GM12878 (cell line): ENCODE measurements at regions not wholly inside any gene's neighbourhood (a gene's known extent, or its start where the extent isn't known, plus 50 kb on each side); places are given as distances from the start of the nearest gene placed in this dataset.

ENCODE experiments used
- ATAC-seq: fragments of 200-7000 bp; cut with Tn5 transposase; 3 replicates; pipeline ENCODE4 v1.9.1; 2020; ENCODE audit warnings: mild to moderate bottlenecking, moderate library complexity
- BruUV-seq: library from RNA; stranded (reverse); fragments of 400-500 nt; replicated peaks from 2 replicates; lab custom pipeline; 2021; lab: Mats Ljungman, UMichigan
- CTCF ChIA-PET: fragments of 300-600 bp; sonication (Branson Sonifier 250); formaldehyde crosslinking; extraction: SDS; loops from one replicate; lab custom pipeline; 2021; ENCODE audit warnings: inconsistent platforms; lab: Yijun Ruan, JAX
- POLR2A ChIA-PET: fragments of 350-600 bp; formaldehyde crosslinking; extraction: SDS; loops from one replicate; lab custom pipeline; 2021; ENCODE audit warnings: inconsistent platforms; lab: Charles Lee
- RAD21 ChIA-PET: fragments of 300-600 bp; sonication (Branson Sonifier 250); formaldehyde crosslinking; loops from one replicate; lab custom pipeline; 2023; ENCODE audit warnings: antibody characterized with exemption; ENCODE audit not compliant: unreplicated experiment; lab: Charles Lee
- SMC1A ChIA-PET: fragments of 300-600 bp; sonication (Branson Sonifier 250); formaldehyde crosslinking; loops from one replicate; lab custom pipeline; 2023; ENCODE audit not compliant: unreplicated experiment, uncharacterized antibody; lab: Charles Lee
- DNase-seq: peaks from one replicate; pipeline ENCODE4 v3.0.0-alpha.2; 2011; ENCODE audit warnings: low read depth, low spot score
- FAIRE-seq: peaks from 3 replicates; lab custom pipeline; 2011; peaks lifted over from hg19 to GRCh38; lab: Jason Lieb, UNC
- H2AFZ ChIP-seq: 2 replicates; pipeline ENCODE4 v1.6.0; 2011; ENCODE audit warnings: low read depth, low read length, control low read depth; ENCODE audit not compliant: control insufficient read depth
- H3K27ac ChIP-seq: 2 replicates; pipeline ENCODE4 v1.5.1; 2011; ENCODE audit warnings: control low read depth; ENCODE audit not compliant: control insufficient read depth, insufficient read depth
- H3K27me3 ChIP-seq, 2 experiments: replicated peaks in 1 of 2; 2 replicates each; pipeline versions ENCODE4 v1.6.0 to v1.6.1; 2011; ENCODE audit warnings: low read length in 1 of 2; ENCODE audit not compliant: control insufficient read depth in 2 of 2, insufficient read depth in 2 of 2
- H3K36me3 ChIP-seq, 2 experiments: 2 replicates each; pipeline ENCODE4 v1.5.1; 2011; ENCODE audit warnings: low read length in 1 of 2; ENCODE audit not compliant: control insufficient read depth in 2 of 2, insufficient read depth in 2 of 2
- H3K4me1 ChIP-seq: 2 replicates; pipeline ENCODE4 v1.6.1; 2011; ENCODE audit warnings: mild to moderate bottlenecking, low read length, moderate library complexity, mixed read lengths; ENCODE audit not compliant: control insufficient read depth, insufficient read depth
- H3K4me2 ChIP-seq: 2 replicates; pipeline ENCODE4 v1.6.0; 2011; ENCODE audit warnings: control low read depth; ENCODE audit not compliant: control insufficient read depth, insufficient read depth
- H3K4me3 ChIP-seq: fragments of 200-600 bp; sonication (generic); 2 replicates; pipeline ENCODE4 v1.5.1; 2016
- H3K79me2 ChIP-seq: 2 replicates; pipeline ENCODE4 v1.6.0; 2011; ENCODE audit warnings: low read length; ENCODE audit not compliant: control insufficient read depth, insufficient read depth
- H3K9ac ChIP-seq: 2 replicates; pipeline ENCODE4 v1.8.0; 2011; ENCODE audit warnings: low read length, control low read depth, mixed read lengths; ENCODE audit not compliant: control insufficient read depth, insufficient read depth
- H3K9me3 ChIP-seq: replicated peaks from 3 replicates; pipeline ENCODE4 v1.5.1; 2011; ENCODE audit warnings: mild to moderate bottlenecking, low read length; ENCODE audit not compliant: control insufficient read depth, insufficient read depth
- H4K20me1 ChIP-seq: 2 replicates; pipeline ENCODE4 v1.6.0; 2011; ENCODE audit not compliant: control insufficient read depth, insufficient read depth
- BHLHE40 ChIP-seq, 2 experiments: fragments of 450-650 bp in 1 of 2; IDR thresholded peaks; 2 replicates each; pipeline ENCODE4 v1.6.1; 2011 to 2017; ENCODE audit warnings: low read depth in 2 of 2, borderline replicate concordance in 1 of 2, improper control_type of control experiment in 1 of 2, low read length in 1 of 2, mild to moderate bottlenecking in 1 of 2
- BRCA1 ChIP-seq: IDR thresholded peaks from 2 replicates; pipeline ENCODE4 v1.6.1; 2011; ENCODE audit warnings: low read depth, low read length, improper control_type of control experiment
- CEBPZ ChIP-seq: fragments of 150-350 bp; IDR thresholded peaks from 2 replicates; pipeline ENCODE4 v1.6.1; 2016; ENCODE audit warnings: low read depth, low read length
- ELK1 ChIP-seq: IDR thresholded peaks from 2 replicates; pipeline ENCODE4 v1.6.1; 2012; ENCODE audit warnings: low read depth, low read length, improper control_type of control experiment
- ESRRA ChIP-seq: IDR thresholded peaks from 2 replicates; pipeline ENCODE4 v1.6.1; 2012; ENCODE audit warnings: mild to moderate bottlenecking, low read length, improper control_type of control experiment
- HCFC1 ChIP-seq: fragments of 150-350 bp; IDR thresholded peaks from 2 replicates; pipeline ENCODE4 v1.6.1; 2014; ENCODE audit warnings: low read length
- HDAC6 ChIP-seq: fragments of 200-600 bp; sonication (generic); IDR thresholded peaks from one replicate; pipeline ENCODE4 v1.8.0; 2017; ENCODE audit warnings: antibody characterized with exemption; ENCODE audit not compliant: unreplicated experiment
- IKZF2 ChIP-seq, 2 experiments: fragments of 450-650 bp; IDR thresholded peaks; 2 replicates each; pipeline ENCODE4 v1.6.1; 2017; ENCODE audit warnings: mild to moderate bottlenecking in 2 of 2, moderate library complexity in 2 of 2
- PML ChIP-seq: IDR thresholded peaks from 2 replicates; pipeline ENCODE4 v1.6.1; 2012; ENCODE audit warnings: low read length, inconsistent platforms
- RCOR1 ChIP-seq: conservative IDR thresholded peaks from 2 replicates; pipeline ENCODE4 v1.6.1; 2012; ENCODE audit warnings: low read depth, low read length, improper control_type of control experiment
- YY1 ChIP-seq: IDR thresholded peaks from 2 replicates; pipeline ENCODE4 v1.6.1; 2011; ENCODE audit warnings: low read depth, mild to moderate bottlenecking, low read length
- ZZZ3 ChIP-seq: IDR thresholded peaks from 2 replicates; pipeline ENCODE4 v1.6.1; 2011; ENCODE audit warnings: low read depth; ENCODE audit not compliant: control insufficient read depth, insufficient read length
- WGBS: methylation state at CpG from one replicate; pipeline ENCODE4 v1.1.6; 2016; ENCODE audit warnings: low lambda C conversion rate; ENCODE audit not compliant: insufficient replicate concordance, insufficient coverage; ENCODE audit errors: missing lambda C conversion rate; 5-methylcytosine and 5-hydroxymethylcytosine counted together
- in situ Hi-C: fragments of 300-500 bp; cut with MboI; formaldehyde crosslinking; loops from 9 replicates; pipeline ENCODE4 v1.14.3; 2018; ENCODE audit warnings: mixed read lengths
- intact Hi-C: fragments of 100-400 bp; cut with micrococcal nuclease; formaldehyde crosslinking; loops from one replicate; pipeline ENCODE4 v1.14.2; 2022; ENCODE audit not compliant: unreplicated experiment

- ChIA-PET POLR2A (no interaction called here), CTCF (interaction anchor here (0.6 kb wide), 1 partner anchor 74 kb away, joined by 3 read pairs; no protein-coding TSS in a partner anchor), SMC1A (no interaction called here), RAD21 (no interaction called here)
- in situ Hi-C loops = no loop called here
- Histone ChIP-seq H3K79me2 (no peaks in the 10 kb centered on the region), H3K9ac (no peak overlapping the region), H3K4me3 (no peak overlapping the region), H4K20me1 (no peaks in the 10 kb centered on the region), H3K27me3 (peaks cover 0 to 2% of the 10 kb centered on the region in 2 experiments; a peak in 1 of 4 replicates), H3K4me1 (no peaks in the 10 kb centered on the region), H3K27ac (no peak overlapping the region), H3K9me3 (no peaks in the 10 kb centered on the region), H2AFZ (no peak overlapping the region), H3K36me3 (no peaks in the 10 kb centered on the region), H3K4me2 (no peak overlapping the region)
- TF ChIP-seq YY1 = no peak
- DNase-seq (no peak), FAIRE-seq (no peak), ATAC-seq (no peak)
- no TSS peak for BruUV-seq
- intact Hi-C loops = no loop called here
- 1% methylated on average over 6 of the region's 6 CpGs for WGBS
Measured at GRCh38 chr16:66251476-66252160, 114.9 kb upstream of the CDH5 start.

- Histone ChIP-seq H3K9ac (no peak overlapping the region), H3K4me1 (no peaks in the 10 kb centered on the region), H3K79me2 (no peaks in the 10 kb centered on the region), H3K4me2 (no peak overlapping the region), H3K36me3 (no peaks in the 10 kb centered on the region), H4K20me1 (no peaks in the 10 kb centered on the region), H3K4me3 (no peak overlapping the region), H3K27me3 (peaks cover 0 to 2% of the 10 kb centered on the region in 2 experiments; a peak in 1 of 4 replicates), H3K9me3 (no peaks in the 10 kb centered on the region), H3K27ac (no peak overlapping the region), H2AFZ (no peak overlapping the region)
- intact Hi-C loops = no loop called here
- ATAC-seq (no peak), FAIRE-seq (no peak), DNase-seq (no peak)
- BruUV-seq = no TSS peak
- POLR2A ChIA-PET = no interaction called here
- 28% methylated on average over 10 of the region's 10 CpGs for WGBS
- SMC1A ChIA-PET = no interaction called here
- RAD21 ChIA-PET = no interaction called here
- in situ Hi-C loops = no loop called here
- CTCF ChIA-PET = no interaction called here
- TF ChIP-seq ELK1 = no peak
- TF ChIP-seq IKZF2 (IDR thresholded peaks at IDR 0.05) = no peak
- no peak for TF ChIP-seq HCFC1
- no peak for TF ChIP-seq ZZZ3
- no peak for TF ChIP-seq PML
- TF ChIP-seq RCOR1 = no peak
- TF ChIP-seq CEBPZ = no peak
- no peak for TF ChIP-seq BRCA1
- TF ChIP-seq BHLHE40 (IDR thresholded peaks at IDR 0.05; ENCODE audit: borderline replicate concordance in 1 of 2, low read depth in 2 of 2, low read length in 1 of 2) = no peak
- no peak for TF ChIP-seq HDAC6
- no peak for TF ChIP-seq ESRRA
Measured at GRCh38 chr16:66250686-66251431, 115.6 kb upstream of the CDH5 start.
